ENCODE measurements at regions not wholly inside any gene's neighbourhood (a gene's known extent, or its start where the extent isn't known, plus 50 kb on each side); places are given as distances from the start of the nearest gene placed in this dataset.

DNA sequence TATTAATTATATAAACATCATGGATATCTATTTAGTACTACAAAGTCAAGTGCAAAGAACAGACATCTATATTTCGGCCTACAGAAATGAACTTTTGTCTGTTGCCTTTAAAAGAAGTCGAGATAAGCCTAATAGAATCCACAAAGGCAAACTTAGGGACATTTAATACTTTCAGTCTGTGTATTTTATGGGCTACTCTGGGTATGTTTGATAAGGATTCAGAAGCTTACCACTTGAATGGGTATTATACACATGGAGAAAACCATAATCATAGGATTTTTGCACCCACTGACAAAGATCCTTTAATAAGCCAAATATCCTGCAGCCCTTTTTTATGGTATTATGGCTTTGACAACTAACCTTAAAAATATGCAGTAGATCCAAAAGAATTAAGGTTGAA, 224.8 kb downstream of the LMO4 start:
- no peaks in the 10 kb centered on the region for H3K9me3 ChIP-seq (ENCODE audit: control insufficient read depth in 2 of 2, low read length in 2 of 2)
- no peak overlapping the region for H3K27ac ChIP-seq (ENCODE audit: insufficient read depth, low read length, poor library complexity, severe bottlenecking)
- no peaks in the 10 kb centered on the region for H3K27me3 ChIP-seq (ENCODE audit: control insufficient read depth, insufficient read depth, low read length)
- DNase-seq (no peak), ATAC-seq (ENCODE audit: low read depth in 2 of 2) (no peak)
- H3K4me3 Mint-ChIP-seq: no peak overlapping the region
- no peaks in the 10 kb centered on the region for H3K4me1 ChIP-seq (ENCODE audit: control insufficient read depth, insufficient read depth, low read length, poor library complexity, severe bottlenecking)
- H3K27me3 Mint-ChIP-seq: no peaks in the 10 kb centered on the region
- no peaks in the 10 kb centered on the region for H3K36me3 Mint-ChIP-seq
- H3K4me3 ChIP-seq (ENCODE audit: low read depth, low read length): no peak overlapping the region
- no peaks in the 10 kb centered on the region for H3K4me1 Mint-ChIP-seq
- H3K36me3 ChIP-seq (ENCODE audit: control insufficient read depth, insufficient read depth, low read length): no peaks in the 10 kb centered on the region
- H3K27ac Mint-ChIP-seq: no peak overlapping the region
- peaks cover 0 to 7% (median 0%) of the 10 kb centered on the region in 7 donors for H3K9me3 Mint-ChIP-seq

DNA sequence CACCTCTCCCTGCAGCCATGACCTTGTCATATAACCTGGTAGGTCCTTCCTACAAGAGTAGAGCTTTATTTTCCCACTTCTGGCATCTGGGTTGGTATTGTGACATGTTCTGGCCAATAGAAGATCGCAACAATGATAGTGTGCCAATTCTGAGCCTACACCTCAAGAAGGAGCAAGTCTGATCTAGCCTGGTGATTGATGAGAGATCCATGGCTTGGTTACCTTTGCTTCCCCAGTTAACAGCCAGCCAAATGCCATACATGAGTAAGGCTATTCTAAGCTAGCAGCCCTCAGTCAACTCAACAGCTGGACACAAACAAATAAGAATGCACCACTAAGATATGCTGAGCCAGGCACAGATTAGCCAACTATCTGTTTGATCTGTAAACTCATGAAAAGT, 226.7 kb downstream of the LMO4 start:
- ATAC-seq (ENCODE audit: low read depth in 2 of 2): no peak
- no peak for DNase-seq
- H3K27me3 ChIP-seq (ENCODE audit: control insufficient read depth, insufficient read depth, low read length): no peaks in the 10 kb centered on the region
- no peaks in the 10 kb centered on the region for H3K4me1 ChIP-seq (ENCODE audit: control insufficient read depth, insufficient read depth, low read length, poor library complexity, severe bottlenecking)
- H3K9me3 ChIP-seq (ENCODE audit: control insufficient read depth in 2 of 2, low read length in 2 of 2): no peaks in the 10 kb centered on the region
- Mint-ChIP-seq H3K9me3 (peaks cover 0 to 5% (median 0%) of the 10 kb centered on the region in 7 donors), H3K27me3 (no peaks in the 10 kb centered on the region), H3K36me3 (no peaks in the 10 kb centered on the region), H3K27ac (no peak overlapping the region), H3K4me1 (no peaks in the 10 kb centered on the region), H3K4me3 (no peak overlapping the region)
- no peak overlapping the region for H3K4me3 ChIP-seq (ENCODE audit: low read depth, low read length)
- no peaks in the 10 kb centered on the region for H3K36me3 ChIP-seq (ENCODE audit: control insufficient read depth, insufficient read depth, low read length)
- no peak overlapping the region for H3K27ac ChIP-seq (ENCODE audit: insufficient read depth, low read length, poor library complexity, severe bottlenecking)

DNA sequence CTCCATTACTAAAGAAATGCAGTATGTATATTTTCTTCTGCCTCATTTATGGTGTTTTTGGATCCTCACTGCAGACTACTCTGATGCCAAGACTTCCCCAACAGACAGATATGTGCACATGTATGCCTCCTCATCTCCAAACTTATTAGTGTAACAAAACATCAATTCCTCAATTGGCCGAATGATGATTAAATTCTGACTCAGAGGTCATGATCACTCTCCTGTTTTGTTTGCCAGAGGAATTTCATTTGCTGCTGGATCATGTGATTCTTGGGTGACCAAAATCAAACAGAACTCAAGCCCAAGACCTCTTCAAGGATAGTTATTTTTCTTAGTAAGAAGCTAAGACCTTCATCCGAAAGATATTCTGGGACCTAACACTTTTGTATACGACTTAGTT, 227.6 kb downstream of the LMO4 start:
- Mint-ChIP-seq H3K27me3 (no peaks in the 10 kb centered on the region), H3K36me3 (no peaks in the 10 kb centered on the region), H3K4me3 (no peak overlapping the region), H3K27ac (no peak overlapping the region), H3K4me1 (no peaks in the 10 kb centered on the region), H3K9me3 (peaks cover 0 to 4% (median 0%) of the 10 kb centered on the region in 7 donors)
- DNase-seq (no peak), ATAC-seq (ENCODE audit: low read depth in 2 of 2) (no peak)
- Histone ChIP-seq H3K27ac (ENCODE audit: insufficient read depth, low read length, poor library complexity, severe bottlenecking) (no peak overlapping the region), H3K36me3 (ENCODE audit: control insufficient read depth, insufficient read depth, low read length) (no peaks in the 10 kb centered on the region), H3K4me1 (ENCODE audit: control insufficient read depth, insufficient read depth, low read length, poor library complexity, severe bottlenecking) (no peaks in the 10 kb centered on the region), H3K9me3 (ENCODE audit: control insufficient read depth in 2 of 2, low read length in 2 of 2) (no peaks in the 10 kb centered on the region), H3K27me3 (ENCODE audit: control insufficient read depth, insufficient read depth, low read length) (no peaks in the 10 kb centered on the region), H3K4me3 (ENCODE audit: low read depth, low read length) (no peak overlapping the region)

DNA sequence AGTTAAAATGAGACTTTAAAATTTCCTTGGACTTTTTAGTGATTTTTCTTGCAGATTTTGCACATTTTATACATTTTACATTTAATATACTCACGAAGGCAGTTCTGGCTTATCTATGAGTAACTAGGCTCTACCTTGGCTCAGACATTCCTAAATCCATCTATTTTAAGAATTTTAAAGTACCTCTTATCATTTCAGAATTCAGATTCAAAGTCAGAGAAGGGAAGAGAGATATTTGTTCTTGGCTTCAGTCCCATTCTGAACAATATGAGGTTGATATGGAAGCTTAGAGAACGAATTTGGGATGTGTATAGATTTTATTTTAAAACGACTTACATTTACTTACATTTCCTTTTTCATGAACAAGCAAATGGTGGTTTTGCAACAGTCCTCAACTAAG, 230.2 kb downstream of the LMO4 start:
- Histone ChIP-seq H3K4me1 (ENCODE audit: control insufficient read depth, insufficient read depth, low read length, poor library complexity, severe bottlenecking) (no peaks in the 10 kb centered on the region), H3K36me3 (ENCODE audit: control insufficient read depth, insufficient read depth, low read length) (no peaks in the 10 kb centered on the region), H3K27ac (ENCODE audit: insufficient read depth, low read length, poor library complexity, severe bottlenecking) (no peak overlapping the region), H3K4me3 (ENCODE audit: low read depth, low read length) (no peak overlapping the region), H3K27me3 (ENCODE audit: control insufficient read depth, insufficient read depth, low read length) (no peaks in the 10 kb centered on the region), H3K9me3 (ENCODE audit: control insufficient read depth in 2 of 2, low read length in 2 of 2) (no peaks in the 10 kb centered on the region)
- Mint-ChIP-seq H3K27me3 (no peaks in the 10 kb centered on the region), H3K4me3 (no peak overlapping the region), H3K27ac (no peak overlapping the region), H3K9me3 (peaks cover 0 to 2% (median 0%) of the 10 kb centered on the region in 7 donors), H3K4me1 (no peaks in the 10 kb centered on the region), H3K36me3 (no peaks in the 10 kb centered on the region)
- ATAC-seq (ENCODE audit: low read depth in 2 of 2) (no peak), DNase-seq (no peak)

DNA sequence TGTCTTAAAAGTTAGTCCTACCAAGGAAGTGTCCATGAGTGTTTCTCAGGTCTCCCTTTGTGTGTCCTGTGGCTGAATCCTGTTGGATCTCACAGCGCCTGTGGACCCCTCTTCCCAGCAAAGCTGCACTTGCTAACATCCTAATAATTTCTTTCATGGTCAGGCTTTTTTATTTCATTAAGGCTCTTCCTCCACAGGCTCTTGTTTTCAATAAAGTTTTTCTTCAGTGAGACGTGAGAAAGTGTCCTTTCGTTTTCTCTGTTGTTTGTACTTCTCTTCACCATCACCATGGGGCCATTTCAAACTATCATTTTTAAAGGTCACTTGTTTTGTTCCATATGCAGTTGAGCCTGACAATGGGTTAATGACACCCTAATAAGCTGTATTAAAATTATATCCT, 231.5 kb downstream of the LMO4 start:
- no peak overlapping the region for H3K27ac ChIP-seq (ENCODE audit: insufficient read depth, low read length, poor library complexity, severe bottlenecking)
- peak overlapping the region in 1 of 3 donors; percentile 87 for H3K27ac Mint-ChIP-seq
- no peak overlapping the region for H3K4me3 Mint-ChIP-seq
- H3K27me3 ChIP-seq (ENCODE audit: control insufficient read depth, insufficient read depth, low read length): no peaks in the 10 kb centered on the region
- DNase-seq (no peak), ATAC-seq (ENCODE audit: low read depth in 2 of 2) (no peak)
- no peak overlapping the region for H3K4me3 ChIP-seq (ENCODE audit: low read depth, low read length)
- H3K9me3 Mint-ChIP-seq: peaks cover 0 to 2% (median 0%) of the 10 kb centered on the region in 7 donors
- H3K4me1 Mint-ChIP-seq: no peaks in the 10 kb centered on the region
- H3K27me3 Mint-ChIP-seq: no peaks in the 10 kb centered on the region
- no peaks in the 10 kb centered on the region for H3K36me3 Mint-ChIP-seq
- no peaks in the 10 kb centered on the region for H3K9me3 ChIP-seq (ENCODE audit: control insufficient read depth in 2 of 2, low read length in 2 of 2)
- no peaks in the 10 kb centered on the region for H3K4me1 ChIP-seq (ENCODE audit: control insufficient read depth, insufficient read depth, low read length, poor library complexity, severe bottlenecking)
- no peaks in the 10 kb centered on the region for H3K36me3 ChIP-seq (ENCODE audit: control insufficient read depth, insufficient read depth, low read length)

DNA sequence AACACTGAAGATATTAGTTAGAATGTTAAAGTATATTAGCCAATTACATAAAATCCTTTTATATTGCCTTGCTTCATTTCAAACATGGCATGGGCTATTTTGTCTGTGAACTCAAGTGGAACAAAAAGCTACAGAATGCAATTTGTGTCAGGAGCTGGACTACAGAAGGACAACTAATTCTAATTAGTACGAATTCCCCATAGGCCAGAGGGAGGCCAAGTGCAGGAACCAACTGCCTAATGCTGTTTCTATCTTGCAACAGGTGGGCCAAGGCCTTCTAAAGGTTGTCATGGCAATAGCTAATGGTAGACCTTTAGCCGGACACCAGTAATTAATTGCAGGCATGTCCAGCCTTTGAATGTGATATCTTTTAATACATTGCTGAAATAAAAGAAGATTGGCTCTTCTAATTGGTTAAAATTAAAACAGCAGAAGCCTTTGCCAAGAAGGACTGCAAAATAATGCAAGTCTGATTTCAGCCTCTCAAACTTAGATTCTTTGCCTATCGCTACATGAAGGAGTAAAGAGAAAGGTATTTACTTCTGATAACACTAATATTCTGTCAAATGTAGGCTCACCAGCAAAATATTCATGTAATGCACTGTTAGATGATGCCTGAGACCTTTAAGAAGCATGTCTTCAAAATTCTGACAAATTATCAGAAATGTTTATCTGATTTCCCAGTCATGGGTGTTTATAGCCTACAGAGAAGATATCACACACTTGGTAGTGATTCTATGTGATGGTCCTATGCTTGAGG, 232.1 kb downstream of the LMO4 start:
- no peaks in the 10 kb centered on the region for H3K36me3 Mint-ChIP-seq

DNA sequence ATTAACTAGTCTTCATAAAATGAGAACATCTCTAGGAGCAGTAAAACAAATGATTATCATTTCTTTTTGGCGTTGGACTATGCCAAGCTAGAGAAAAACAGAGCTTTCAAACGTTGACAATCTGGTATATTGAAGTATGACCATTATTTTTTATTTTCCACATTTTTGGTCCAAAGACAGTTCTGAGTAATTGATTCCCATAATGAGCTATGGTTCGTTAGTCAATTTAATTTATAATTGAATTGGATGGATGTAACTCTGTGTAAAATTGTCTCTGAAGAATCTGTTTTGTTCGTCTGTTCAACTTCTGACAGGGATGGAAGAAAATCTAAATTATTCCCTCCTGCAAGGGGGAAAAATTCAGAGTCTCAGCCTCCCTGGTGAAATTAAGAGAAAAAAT, 234.5 kb downstream of the LMO4 start:
- Histone ChIP-seq H3K4me1 (ENCODE audit: control insufficient read depth, insufficient read depth, low read length, poor library complexity, severe bottlenecking) (no peaks in the 10 kb centered on the region), H3K36me3 (ENCODE audit: control insufficient read depth, insufficient read depth, low read length) (no peaks in the 10 kb centered on the region), H3K9me3 (ENCODE audit: control insufficient read depth in 2 of 2, low read length in 2 of 2) (no peaks in the 10 kb centered on the region), H3K27me3 (ENCODE audit: control insufficient read depth, insufficient read depth, low read length) (no peaks in the 10 kb centered on the region), H3K4me3 (ENCODE audit: low read depth, low read length) (no peak overlapping the region), H3K27ac (ENCODE audit: insufficient read depth, low read length, poor library complexity, severe bottlenecking) (no peak overlapping the region)
- ATAC-seq (ENCODE audit: low read depth in 2 of 2) (no peak), DNase-seq (no peak)
- Mint-ChIP-seq H3K36me3 (no peaks in the 10 kb centered on the region), H3K27me3 (no peaks in the 10 kb centered on the region), H3K27ac (no peak overlapping the region), H3K9me3 (no peaks in the 10 kb centered on the region), H3K4me3 (no peak overlapping the region), H3K4me1 (no peaks in the 10 kb centered on the region)

More for the DNA sequence above, 232.1 kb downstream of the LMO4 start:
- no peaks in the 10 kb centered on the region for H3K36me3 ChIP-seq (ENCODE audit: control insufficient read depth, insufficient read depth, low read length)
- no peaks in the 10 kb centered on the region for H3K4me1 ChIP-seq (ENCODE audit: control insufficient read depth, insufficient read depth, low read length, poor library complexity, severe bottlenecking)
- H3K27me3 ChIP-seq (ENCODE audit: control insufficient read depth, insufficient read depth, low read length): no peaks in the 10 kb centered on the region
- no peaks in the 10 kb centered on the region for H3K27me3 Mint-ChIP-seq
- no peak overlapping the region for H3K27ac ChIP-seq (ENCODE audit: insufficient read depth, low read length, poor library complexity, severe bottlenecking)
- H3K4me1 Mint-ChIP-seq: no peaks in the 10 kb centered on the region
- H3K4me3 ChIP-seq (ENCODE audit: low read depth, low read length): no peak overlapping the region
- H3K4me3 Mint-ChIP-seq: no peak overlapping the region
- H3K9me3 ChIP-seq (ENCODE audit: control insufficient read depth in 2 of 2, low read length in 2 of 2): no peaks in the 10 kb centered on the region
- DNase-seq: no peak
- peaks cover 0 to 2% (median 0%) of the 10 kb centered on the region in 7 donors for H3K9me3 Mint-ChIP-seq
- no peak for ATAC-seq (ENCODE audit: low read depth in 2 of 2)
- no peak overlapping the region for H3K27ac Mint-ChIP-seq

DNA sequence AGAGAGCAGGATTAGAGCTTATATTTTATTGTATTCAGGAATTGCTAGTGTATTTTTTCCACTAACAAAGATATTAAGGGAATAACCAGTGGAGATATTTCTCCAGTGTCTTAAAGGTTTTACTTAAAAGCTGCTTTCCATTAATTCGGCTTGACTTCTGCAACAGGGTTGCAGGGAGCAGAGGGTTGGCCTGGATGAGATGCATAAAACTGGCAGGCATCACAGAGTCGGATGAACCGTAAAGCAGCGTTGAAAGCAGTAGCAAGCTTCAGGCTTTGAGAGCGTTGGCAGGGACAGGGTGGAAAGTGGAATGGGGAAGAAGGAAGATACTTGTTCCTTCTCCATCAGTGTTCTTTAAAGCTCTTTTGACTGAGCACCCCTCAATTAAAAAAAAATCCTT, 237.2 kb downstream of the LMO4 start:
- no peak overlapping the region for H3K27ac ChIP-seq (ENCODE audit: insufficient read depth, low read length, poor library complexity, severe bottlenecking)
- Mint-ChIP-seq H3K27me3 (no peaks in the 10 kb centered on the region), H3K9me3 (no peaks in the 10 kb centered on the region), H3K4me1 (no peaks in the 10 kb centered on the region), H3K4me3 (no peak overlapping the region), H3K27ac (no peak overlapping the region), H3K36me3 (no peaks in the 10 kb centered on the region)
- DNase-seq: no peak
- no peak for ATAC-seq (ENCODE audit: low read depth in 2 of 2)
- H3K4me1 ChIP-seq (ENCODE audit: control insufficient read depth, insufficient read depth, low read length, poor library complexity, severe bottlenecking): no peaks in the 10 kb centered on the region
- no peak overlapping the region for H3K4me3 ChIP-seq (ENCODE audit: low read depth, low read length)
- H3K27me3 ChIP-seq (ENCODE audit: control insufficient read depth, insufficient read depth, low read length): no peaks in the 10 kb centered on the region
- no peaks in the 10 kb centered on the region for H3K36me3 ChIP-seq (ENCODE audit: control insufficient read depth, insufficient read depth, low read length)
- H3K9me3 ChIP-seq (ENCODE audit: control insufficient read depth in 2 of 2, low read length in 2 of 2): no peaks in the 10 kb centered on the region

All from CD4-positive, CD25-positive, alpha-beta regulatory T cell (primary cell).